ENCODE measurements at regions not wholly inside any gene's neighbourhood (a gene's known extent, or its start where the extent isn't known, plus 50 kb on each side); places are given as distances from the start of the nearest gene placed in this dataset.

GRCh38 chr2:3117650-3118216, 259.9 kb downstream of the EIPR1 start:
- H3K4me1 ChIP-seq = no peaks in the 10 kb centered on the region
- no peak for TF ChIP-seq POLR2A (IDR thresholded peaks at IDR 0.05)
- no peak for TF ChIP-seq CTCF (IDR thresholded peaks at IDR 0.05 in 4 of 5, conservative IDR thresholded peaks at IDR 0.05 in 1 of 5)
- no peak overlapping the region for H3K27ac ChIP-seq
- no peaks in the 10 kb centered on the region for H3K9me3 ChIP-seq
- H3K27me3 ChIP-seq = no peaks in the 10 kb centered on the region
- DNase-seq (no peak), ATAC-seq (no peak)
- intact Hi-C loops (cut with DNase I; ENCODE audit: low total_unique reads) (no loop called here), in situ Hi-C loops (cut with MboI; ENCODE audit: low sequenced_read_pairs in 4 of 4) (no loop called here)
- no peaks in the 10 kb centered on the region for H3K36me3 ChIP-seq
- H3K4me3 ChIP-seq = no peak overlapping the region

GRCh38 chr2:3116371-3116770, 261.2 kb downstream of the EIPR1 start:
- DNase-seq (no peak), ATAC-seq (no peak)
- no peaks in the 10 kb centered on the region for H3K4me1 ChIP-seq
- no peak overlapping the region for H3K27ac ChIP-seq
- H3K9me3 ChIP-seq = no peaks in the 10 kb centered on the region
- in situ Hi-C loops (cut with MboI; ENCODE audit: low sequenced_read_pairs in 4 of 4) = no loop called here
- H3K27me3 ChIP-seq = no peaks in the 10 kb centered on the region
- TF ChIP-seq POLR2A (IDR thresholded peaks at IDR 0.05) (no peak), CTCF (IDR thresholded peaks at IDR 0.05 in 4 of 5, conservative IDR thresholded peaks at IDR 0.05 in 1 of 5) (no peak)
- no peak overlapping the region for H3K4me3 ChIP-seq
- intact Hi-C loops (cut with DNase I; ENCODE audit: low total_unique reads) = no loop called here
- no peaks in the 10 kb centered on the region for H3K36me3 ChIP-seq

- H3K9me3 ChIP-seq = no peaks in the 10 kb centered on the region
- no peaks in the 10 kb centered on the region for H3K27me3 ChIP-seq
- no peak for ATAC-seq
- DNase-seq = no peak
- H3K27ac ChIP-seq = no peak overlapping the region
- in situ Hi-C loops (cut with MboI; ENCODE audit: low sequenced_read_pairs in 4 of 4) (no loop called here), intact Hi-C loops (cut with DNase I; ENCODE audit: low total_unique reads) (no loop called here)
- H3K4me1 ChIP-seq = no peaks in the 10 kb centered on the region
- no peak for TF ChIP-seq POLR2A (IDR thresholded peaks at IDR 0.05)
- TF ChIP-seq CTCF (IDR thresholded peaks at IDR 0.05 in 4 of 5, conservative IDR thresholded peaks at IDR 0.05 in 1 of 5) = no peak
- no peaks in the 10 kb centered on the region for H3K36me3 ChIP-seq
- no peak overlapping the region for H3K4me3 ChIP-seq
These were observed 262.1 kb downstream of the EIPR1 start for GRCh38 chr2:3115301-3116042.

- Histone ChIP-seq H3K4me1 (no peaks in the 10 kb centered on the region), H3K9me3 (no peaks in the 10 kb centered on the region), H3K4me3 (no peak overlapping the region), H3K27ac (no peak overlapping the region), H3K27me3 (no peaks in the 10 kb centered on the region), H3K36me3 (no peaks in the 10 kb centered on the region)
- TF ChIP-seq CTCF (IDR thresholded peaks at IDR 0.05 in 4 of 5, conservative IDR thresholded peaks at IDR 0.05 in 1 of 5) (no peak), POLR2A (IDR thresholded peaks at IDR 0.05) (no peak)
- no peak for DNase-seq
- no peak for ATAC-seq
- in situ Hi-C loops (cut with MboI; ENCODE audit: low sequenced_read_pairs in 4 of 4) = no loop called here
- intact Hi-C loops (cut with DNase I; ENCODE audit: low total_unique reads) = no loop called here
These were observed 263.0 kb downstream of the EIPR1 start for GRCh38 chr2:3114406-3115185.

All from gastrocnemius medialis (tissue), 4 donors.